GM21367 (cell line): ENCODE measurements at regions not wholly inside any gene's neighbourhood (a gene's known extent, or its start where the extent isn't known, plus 50 kb on each side); places are given as distances from the start of the nearest gene placed in this dataset.
"Not testable (repeated sequence)": the region's sequence is repeated elsewhere in the genome, so short reads cannot be mapped to it uniquely, and the experiment has no call there.

Experiments
- ATAC-seq: cut with Tn5 transposase; IDR thresholded peaks from one replicate; pipeline ENCODE4 v1.9.1; 2021; ENCODE audit not compliant: unreplicated experiment

- ATAC-seq, result no peak
Observed at GRCh38 chr7:69062020-69062765, 536.1 kb upstream of the AUTS2 start.

GRCh38 chr7:69067397-69067796, 530.9 kb upstream of the AUTS2 start:
- no peak for ATAC-seq

GRCh38 chr7:69070476-69070875, 527.8 kb upstream of the AUTS2 start:
- no peak for ATAC-seq

GRCh38 chr7:69076566-69076965, 521.7 kb upstream of the AUTS2 start:
- ATAC-seq, result no peak

GRCh38 chr7:69078997-69079769, 519.1 kb upstream of the AUTS2 start:
- no peak for ATAC-seq

- ATAC-seq, result not testable (repeated sequence)
Observed at GRCh38 chr7:69087281-69087680, 511.0 kb upstream of the AUTS2 start.

GRCh38 chr7:69088185-69088584, 510.1 kb upstream of the AUTS2 start:
- ATAC-seq, result no peak

GRCh38 chr7:69090936-69091335, 507.3 kb upstream of the AUTS2 start:
- no peak for ATAC-seq

GRCh38 chr7:69091521-69091920, 506.8 kb upstream of the AUTS2 start:
- no peak for ATAC-seq

GRCh38 chr7:69095127-69095526, 503.1 kb upstream of the AUTS2 start:
- ATAC-seq, result no peak

- no peak for ATAC-seq
Observed at GRCh38 chr7:69095649-69096048, 502.6 kb upstream of the AUTS2 start.

GRCh38 chr7:69104023-69104422, 494.3 kb upstream of the AUTS2 start:
- no peak for ATAC-seq

GRCh38 chr7:69105092-69105491, 493.2 kb upstream of the AUTS2 start:
- ATAC-seq, result no peak

GRCh38 chr7:69105981-69106380, 492.3 kb upstream of the AUTS2 start:
- ATAC-seq, result no peak

- ATAC-seq, result not testable (repeated sequence)
Observed at GRCh38 chr7:69106449-69106848, 491.8 kb upstream of the AUTS2 start.

- ATAC-seq, result not testable (repeated sequence)
Observed at GRCh38 chr7:69106946-69107345, 491.3 kb upstream of the AUTS2 start.

- no peak for ATAC-seq
Observed at GRCh38 chr7:69108097-69108496, 490.2 kb upstream of the AUTS2 start.

GRCh38 chr7:69109246-69109645, 489.0 kb upstream of the AUTS2 start:
- no peak for ATAC-seq

GRCh38 chr7:69109879-69110278, 488.4 kb upstream of the AUTS2 start:
- ATAC-seq, result no peak

- ATAC-seq, result no peak
Observed at GRCh38 chr7:69110450-69111050, 487.7 kb upstream of the AUTS2 start.

- ATAC-seq, result no peak
Observed at GRCh38 chr7:69114374-69114773, 483.9 kb upstream of the AUTS2 start.

GRCh38 chr7:69115788-69116187, 482.5 kb upstream of the AUTS2 start:
- no peak for ATAC-seq
